Progenitor cell of endocrine pancreas (in vitro differentiated cells): ENCODE measurements at regions not wholly inside any gene's neighbourhood (a gene's known extent, or its start where the extent isn't known, plus 50 kb on each side); places are given as distances from the start of the nearest gene placed in this dataset.
"Not testable (repeated sequence)": the region's sequence is repeated elsewhere in the genome, so short reads cannot be mapped to it uniquely, and the experiment has no call there.

ENCODE experiments used
- DNase-seq: peaks from one replicate; pipeline ENCODE4 v3.0.0; 2021; ENCODE audit warnings: low spot score; ENCODE audit not compliant: unreplicated experiment
- H3K27ac Mint-ChIP-seq: 2 replicates; pipeline ENCODE4 v1.8.0; 2021; ENCODE audit warnings: mild to moderate bottlenecking, moderate library complexity, mixed read lengths
- H3K27me3 Mint-ChIP-seq: 2 replicates; pipeline ENCODE4 v1.8.0; 2021; ENCODE audit warnings: mixed read lengths
- H3K36me3 Mint-ChIP-seq: 2 replicates; pipeline ENCODE4 v1.8.0; 2022; ENCODE audit warnings: mixed read lengths; ENCODE audit not compliant: insufficient read depth
- H3K4me1 Mint-ChIP-seq: 2 replicates; pipeline ENCODE4 v1.8.0; 2021; ENCODE audit warnings: low read depth, mixed read lengths
- H3K4me3 Mint-ChIP-seq: 2 replicates; pipeline ENCODE4 v1.8.0; 2021; ENCODE audit warnings: low read depth, mild to moderate bottlenecking, moderate library complexity, mixed read lengths
- H3K9me3 Mint-ChIP-seq: 2 replicates; pipeline ENCODE4 v1.8.0; 2021; ENCODE audit warnings: low read depth, mixed read lengths
- CTCF ChIP-seq: fragments of 200-600 bp; sonication (generic); IDR thresholded peaks from one replicate; pipeline ENCODE4 v1.5.0; 2021; ENCODE audit warnings: antibody characterized with exemption, mild to moderate bottlenecking; ENCODE audit not compliant: unreplicated experiment

- H3K4me3 Mint-ChIP-seq, H3K4me1 Mint-ChIP-seq, H3K9me3 Mint-ChIP-seq, H3K27ac Mint-ChIP-seq, H3K27me3 Mint-ChIP-seq, H3K36me3 Mint-ChIP-seq, DNase-seq: not testable (repeated sequence)
Observed at GRCh38 chr4:27075603-27076002, 215.0 kb downstream of the STIM2 start.

DNA sequence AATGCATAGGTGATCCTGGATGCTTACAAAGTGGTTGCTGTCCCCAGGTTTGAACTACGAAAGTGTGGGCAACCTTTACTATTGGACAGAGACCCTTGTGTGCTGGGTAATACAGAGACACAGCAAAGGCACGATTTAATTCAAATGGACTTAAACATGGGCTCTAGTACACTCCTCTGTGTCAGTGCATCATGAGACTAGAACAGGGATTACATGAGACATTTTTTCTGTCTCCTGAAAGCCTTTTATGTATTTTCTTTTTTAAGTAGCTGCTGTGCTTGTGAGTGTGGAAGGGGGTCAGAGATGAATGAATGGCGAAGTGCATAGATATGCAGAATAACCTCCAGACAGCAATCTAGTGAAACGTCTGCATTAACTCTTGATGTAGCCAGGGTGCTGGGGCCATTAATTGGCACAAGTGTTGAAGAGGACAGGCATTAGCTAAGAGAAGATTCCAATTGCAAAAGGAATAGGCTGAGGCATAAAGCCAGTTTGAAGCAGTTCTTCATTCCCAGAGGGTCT is 218.4 kb downstream of the STIM2 start:
- DNase-seq = no peak
- H3K4me3 Mint-ChIP-seq = no peak overlapping the region
- peaks cover 3% of the 10 kb centered on the region for H3K9me3 Mint-ChIP-seq
- no peaks in the 10 kb centered on the region for H3K36me3 Mint-ChIP-seq
- peaks cover 31% of the 10 kb centered on the region for H3K27me3 Mint-ChIP-seq
- no peak overlapping the region for H3K27ac Mint-ChIP-seq
- no peak for TF ChIP-seq CTCF
- H3K4me1 Mint-ChIP-seq = peaks cover 3% of the 10 kb centered on the region

GRCh38 chr4:27081675-27082586 is 221.3 kb downstream of the STIM2 start:
- H3K27ac Mint-ChIP-seq = no peak overlapping the region
- TF ChIP-seq CTCF = no peak
- H3K9me3 Mint-ChIP-seq = no peaks in the 10 kb centered on the region
- peaks cover 13% of the 10 kb centered on the region for H3K4me1 Mint-ChIP-seq
- no peak for DNase-seq
- no peak overlapping the region for H3K4me3 Mint-ChIP-seq
- peaks cover 60% of the 10 kb centered on the region for H3K27me3 Mint-ChIP-seq
- no peaks in the 10 kb centered on the region for H3K36me3 Mint-ChIP-seq

GRCh38 chr4:27082776-27083175 is 222.1 kb downstream of the STIM2 start:
- Mint-ChIP-seq H3K36me3 (no peaks in the 10 kb centered on the region), H3K4me1 (peaks cover 13% of the 10 kb centered on the region), H3K9me3 (no peaks in the 10 kb centered on the region), H3K27me3 (peaks cover 69% of the 10 kb centered on the region), H3K4me3 (no peak overlapping the region), H3K27ac (no peak overlapping the region)
- DNase-seq = no peak
- TF ChIP-seq CTCF = no peak

GRCh38 chr4:27084685-27085361 is 224.2 kb downstream of the STIM2 start:
- H3K27me3 Mint-ChIP-seq = peaks cover 75% of the 10 kb centered on the region
- H3K9me3 Mint-ChIP-seq = no peaks in the 10 kb centered on the region
- peak; percentile 15 for DNase-seq
- TF ChIP-seq CTCF = peak; percentile 27
- no peaks in the 10 kb centered on the region for H3K36me3 Mint-ChIP-seq
- H3K4me1 Mint-ChIP-seq = peaks cover 20% of the 10 kb centered on the region
- H3K27ac Mint-ChIP-seq = no peak overlapping the region
- H3K4me3 Mint-ChIP-seq = peak overlapping the region; percentile 73
